GM12892 (cell line): ENCODE measurements at regions not wholly inside any gene's neighbourhood (a gene's known extent, or its start where the extent isn't known, plus 50 kb on each side); places are given as distances from the start of the nearest gene placed in this dataset.

ENCODE experiments used
- POLR2A ChIP-seq: IDR thresholded peaks from 2 replicates; pipeline ENCODE4 v1.6.1; 2011; ENCODE audit warnings: low read depth, low read length, control low read depth
- POLR2AphosphoS5 ChIP-seq: IDR thresholded peaks from 2 replicates; pipeline ENCODE4 v1.6.1; 2011; ENCODE audit warnings: low read depth, low read length, control low read depth

DNA sequence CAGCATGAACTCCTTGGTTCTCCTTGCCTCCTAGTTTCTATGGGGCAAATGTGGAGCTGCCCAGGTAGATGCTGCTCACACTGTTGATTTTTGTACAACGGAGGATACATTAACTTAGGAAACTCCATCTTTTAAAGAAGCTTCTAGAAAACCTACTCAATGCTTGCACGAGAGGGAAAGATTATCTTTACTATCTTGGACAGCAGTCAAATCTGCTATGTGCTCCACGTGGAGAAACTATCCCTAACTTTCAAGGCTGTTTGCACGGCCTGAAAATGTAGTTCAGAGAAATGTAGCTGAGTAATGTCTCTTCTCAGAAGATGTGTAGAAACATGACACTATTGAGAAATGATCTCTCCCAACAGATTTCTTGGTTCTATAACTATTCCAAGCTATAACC, 1530.9 kb upstream of the PABPC4L start:
- TF ChIP-seq POLR2AphosphoS5 (no peak), POLR2A (no peak)
